GM18505 (cell line): ENCODE measurements at regions not wholly inside any gene's neighbourhood (a gene's known extent, or its start where the extent isn't known, plus 50 kb on each side); places are given as distances from the start of the nearest gene placed in this dataset.
"Not testable (repeated sequence)": the region's sequence is repeated elsewhere in the genome, so short reads cannot be mapped to it uniquely, and the experiment has no call there.

Source experiments
- ATAC-seq: cut with Tn5 transposase; IDR thresholded peaks from one replicate; pipeline ENCODE4 v1.9.1; 2021; ENCODE audit not compliant: unreplicated experiment
- POLR2A ChIP-seq: IDR thresholded peaks from 4 replicates; pipeline ENCODE4 v1.6.1; 2011; ENCODE audit warnings: borderline replicate concordance; ENCODE audit not compliant: insufficient read depth, insufficient read length; ENCODE audit errors: extremely low read depth

- no peak for TF ChIP-seq POLR2A
- ATAC-seq: no peak
Measured at GRCh38 chr14:25298238-25298637, 248.3 kb upstream of the STXBP6 start.

DNA sequence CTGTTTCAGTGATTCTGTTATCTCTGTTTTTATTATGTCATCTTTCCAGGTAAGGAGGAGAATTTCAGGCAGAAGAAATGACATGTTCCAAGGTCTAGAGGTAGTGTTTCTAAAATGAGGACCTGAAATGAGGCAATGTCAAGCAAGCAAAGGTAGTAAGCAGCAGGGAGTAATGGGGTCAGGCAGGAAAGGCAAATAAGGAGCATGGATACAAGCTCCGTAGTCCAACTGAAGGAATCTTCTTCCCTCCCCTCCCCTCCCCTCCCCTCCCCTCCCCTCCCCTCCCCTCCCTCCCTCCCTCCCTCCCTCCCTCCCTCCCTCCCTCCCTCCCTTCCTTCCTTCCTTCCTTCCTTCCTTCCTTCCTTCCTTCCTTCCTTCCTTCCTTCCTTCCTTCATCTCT lies 240.2 kb upstream of the STXBP6 start:
- ATAC-seq: not testable (repeated sequence)

DNA sequence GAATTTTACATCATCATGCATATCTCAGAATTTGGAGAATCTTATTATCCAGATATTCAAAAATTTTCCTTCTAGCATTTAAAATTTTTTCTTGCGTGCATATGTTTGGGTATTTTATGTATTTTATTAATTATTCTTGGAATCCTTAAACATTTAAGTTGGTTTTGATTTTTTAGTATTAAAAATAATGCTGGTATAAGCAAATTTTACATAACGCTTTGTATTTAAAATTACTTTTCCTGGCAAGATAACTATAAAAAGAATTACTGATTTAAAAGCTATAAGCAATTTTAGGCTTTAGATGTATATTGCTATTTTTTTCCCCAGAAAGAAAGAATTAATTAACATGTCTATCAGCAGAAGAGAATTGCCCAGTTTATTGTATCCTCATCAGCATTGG lies 224.6 kb upstream of the STXBP6 start:
- no peak for TF ChIP-seq POLR2A
- no peak for ATAC-seq

DNA sequence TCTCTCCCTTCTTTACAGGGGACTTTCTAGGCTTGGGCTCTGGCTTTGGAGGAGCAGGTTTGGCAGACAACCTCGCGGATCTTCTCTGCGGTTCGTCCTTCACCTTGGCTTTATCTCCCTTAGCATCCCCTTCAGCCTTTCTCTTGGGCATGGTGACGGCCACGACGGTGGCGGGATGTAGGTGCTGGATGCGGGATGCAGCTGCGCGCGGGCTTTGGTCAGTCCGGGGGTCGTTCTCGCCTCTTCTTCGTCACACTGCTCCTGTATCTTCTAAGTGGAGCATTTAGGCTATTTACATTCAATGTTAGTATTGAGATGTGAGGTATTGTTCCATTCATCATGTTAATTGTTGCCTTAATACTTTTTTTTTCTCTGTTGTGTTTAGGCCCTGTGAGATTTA lies 217.2 kb upstream of the STXBP6 start:
- no peak for ATAC-seq

GRCh38 chr14:25259470-25259869 lies 209.5 kb upstream of the STXBP6 start:
- no peak for TF ChIP-seq POLR2A
- no peak for ATAC-seq

More for the DNA sequence above, 217.2 kb upstream of the STXBP6 start:
- TF ChIP-seq POLR2A: no peak

DNA sequence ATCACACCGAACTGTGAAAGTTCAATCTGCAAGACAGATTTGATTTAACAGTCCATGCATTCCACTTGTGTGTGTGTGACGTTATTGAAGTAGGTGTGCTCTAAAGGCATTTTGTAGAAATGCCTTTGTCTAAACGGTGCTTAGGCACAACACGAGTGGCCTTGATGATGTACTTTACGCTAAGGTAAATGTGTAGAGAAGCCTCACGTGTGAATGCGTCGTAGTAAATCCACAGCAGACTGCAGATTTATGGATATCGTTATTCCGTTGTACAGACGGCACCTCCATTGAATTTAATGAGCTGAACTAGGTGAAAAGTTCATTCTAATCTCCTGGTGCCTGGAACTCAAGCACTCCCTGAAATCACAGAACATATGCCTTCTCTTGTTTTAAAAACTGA lies 202.8 kb upstream of the STXBP6 start:
- no peak for TF ChIP-seq POLR2A
- ATAC-seq: no peak

DNA sequence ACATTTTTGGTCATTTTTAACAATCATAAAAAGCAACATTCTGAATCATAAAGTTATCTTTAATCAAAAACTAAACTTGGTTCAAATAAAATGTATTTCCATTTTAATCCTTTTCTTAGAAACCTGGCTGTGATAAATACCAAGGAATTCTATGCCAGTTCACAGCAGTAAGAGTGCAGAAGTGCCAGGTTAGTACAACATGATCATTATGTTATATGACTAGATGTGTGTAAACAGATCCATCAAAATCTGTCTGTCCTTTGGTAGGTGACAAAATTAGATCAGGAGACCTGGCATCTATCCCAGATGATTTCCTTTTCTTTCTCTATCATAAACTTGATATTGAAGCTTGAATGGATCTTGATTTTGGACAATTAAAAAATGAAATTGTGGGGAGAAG lies 200.6 kb upstream of the STXBP6 start:
- no peak for ATAC-seq
- no peak for TF ChIP-seq POLR2A

- no peak for TF ChIP-seq POLR2A
- ATAC-seq: no peak
Measured at GRCh38 chr14:25247609-25248008, 197.7 kb upstream of the STXBP6 start.

DNA sequence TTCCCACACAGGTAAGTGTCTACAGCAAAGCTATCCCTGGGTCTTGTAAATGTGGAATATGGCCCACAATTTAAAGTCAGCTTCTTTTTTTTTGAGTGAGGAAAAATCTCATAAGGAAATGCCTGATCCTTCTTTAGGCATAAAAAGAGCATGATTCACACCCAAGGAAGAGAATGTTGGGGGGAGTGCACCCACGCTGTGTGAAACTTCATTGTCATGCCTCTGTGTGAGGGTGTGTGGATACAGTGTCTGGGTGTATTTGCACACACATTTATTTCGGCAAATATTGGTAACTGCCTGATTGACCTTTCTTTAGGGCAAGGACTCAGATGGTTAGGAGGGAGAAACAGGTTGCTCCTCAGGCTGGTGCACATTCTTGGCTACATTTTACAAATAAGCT lies 196.8 kb upstream of the STXBP6 start:
- TF ChIP-seq POLR2A: no peak
- ATAC-seq: no peak

- ATAC-seq: no peak
- no peak for TF ChIP-seq POLR2A
Measured at GRCh38 chr14:25239170-25239569, 189.2 kb upstream of the STXBP6 start.

GRCh38 chr14:25237845-25238244 lies 187.9 kb upstream of the STXBP6 start:
- no peak for TF ChIP-seq POLR2A
- no peak for ATAC-seq

DNA sequence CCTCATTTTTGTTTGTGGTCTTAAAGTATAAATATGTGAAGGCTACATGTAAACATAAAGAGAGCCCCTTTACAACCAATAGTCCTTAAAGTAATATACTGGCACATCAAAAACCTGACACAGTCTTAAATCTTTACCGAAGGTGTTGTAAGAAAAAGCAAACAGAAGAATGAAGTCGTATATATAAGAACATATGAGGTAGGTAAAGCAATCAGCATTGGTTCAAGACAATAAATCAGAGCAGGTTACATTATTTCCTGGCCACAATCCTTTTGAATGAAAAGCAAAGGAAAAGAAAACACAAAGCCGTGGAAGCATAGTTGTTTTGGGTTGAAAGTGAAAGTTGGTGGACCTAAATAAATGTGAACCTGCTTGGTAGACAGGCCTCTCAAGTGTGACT lies 183.7 kb upstream of the STXBP6 start:
- no peak for TF ChIP-seq POLR2A
- no peak for ATAC-seq

DNA sequence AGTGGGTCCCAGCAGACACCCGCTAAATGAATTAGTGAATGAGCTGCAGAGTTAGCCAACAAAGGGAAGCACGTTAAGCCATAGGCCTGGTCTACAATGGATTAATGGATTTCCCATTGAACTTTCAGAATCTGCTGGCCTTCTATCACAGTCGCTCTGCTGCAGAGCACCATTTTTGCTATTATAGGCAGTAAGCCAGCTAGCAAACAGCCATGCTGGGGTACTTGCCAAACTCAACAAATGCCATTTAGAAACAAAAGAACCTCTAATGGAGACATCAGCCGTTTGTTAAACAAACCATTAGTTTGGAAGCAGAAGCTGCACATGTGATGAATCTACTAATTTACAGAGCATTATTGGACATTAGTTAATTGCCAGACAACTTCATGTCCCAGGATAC lies 181.1 kb upstream of the STXBP6 start:
- TF ChIP-seq POLR2A: no peak
- ATAC-seq: no peak

DNA sequence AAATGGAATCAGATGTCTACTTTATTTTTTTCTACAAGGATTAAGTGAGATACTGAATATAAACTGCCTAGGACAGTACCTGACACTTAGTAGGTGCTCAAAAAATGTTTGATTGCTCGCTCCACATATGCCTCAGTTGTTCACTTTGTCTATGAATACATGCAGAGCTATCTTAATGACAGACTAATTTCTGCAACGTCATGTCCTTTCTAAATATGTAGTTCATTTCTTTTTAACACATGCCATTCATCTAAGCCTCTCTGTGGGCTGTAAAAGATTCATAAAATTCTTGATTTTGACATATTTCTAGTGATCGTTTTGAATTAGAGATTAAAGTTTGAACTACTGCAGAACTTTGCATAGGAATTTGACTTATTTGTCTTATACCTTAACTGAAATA lies 176.3 kb upstream of the STXBP6 start:
- no peak for TF ChIP-seq POLR2A
- ATAC-seq: no peak

GRCh38 chr14:25222256-25222655 lies 172.3 kb upstream of the STXBP6 start:
- no peak for ATAC-seq
- no peak for TF ChIP-seq POLR2A
